G401.6 (cell line): ENCODE measurements at regions not wholly inside any gene's neighbourhood (a gene's known extent, or its start where the extent isn't known, plus 50 kb on each side); places are given as distances from the start of the nearest gene placed in this dataset.
A peak's percentile ranks its signal among the peaks of the same experiment; 100 is the strongest.

Experiments
- FAIRE-seq: peaks from 2 replicates; lab custom pipeline; 2012; peaks lifted over from hg19 to GRCh38; lab: Jason Lieb, UNC

GRCh38 chr7:18414885-18415284 lies 80.7 kb upstream of the HDAC9 start:
- FAIRE-seq = no peak

GRCh38 chr7:18416988-18417387 lies 78.6 kb upstream of the HDAC9 start:
- FAIRE-seq = peak; percentile 60

GRCh38 chr7:18419456-18419855 lies 76.1 kb upstream of the HDAC9 start:
- FAIRE-seq = no peak

- FAIRE-seq = no peak
Measured at GRCh38 chr7:18420108-18420507, 75.4 kb upstream of the HDAC9 start.

GRCh38 chr7:18420748-18421147 lies 74.8 kb upstream of the HDAC9 start:
- FAIRE-seq = no peak

GRCh38 chr7:18421297-18422002 lies 74.1 kb upstream of the HDAC9 start:
- FAIRE-seq = no peak

- FAIRE-seq = no peak
Measured at GRCh38 chr7:18425227-18425626, 70.3 kb upstream of the HDAC9 start.

GRCh38 chr7:18425838-18426445 lies 69.6 kb upstream of the HDAC9 start:
- peak; percentile 30 for FAIRE-seq

- FAIRE-seq = peak; percentile 70
Measured at GRCh38 chr7:18426564-18427226, 68.9 kb upstream of the HDAC9 start.

- no peak for FAIRE-seq
Measured at GRCh38 chr7:18429547-18429946, 66.0 kb upstream of the HDAC9 start.

- no peak for FAIRE-seq
Measured at GRCh38 chr7:18430810-18431209, 64.7 kb upstream of the HDAC9 start.

GRCh38 chr7:18434171-18434570 lies 61.4 kb upstream of the HDAC9 start:
- FAIRE-seq = no peak

GRCh38 chr7:18437101-18437500 lies 58.4 kb upstream of the HDAC9 start:
- no peak for FAIRE-seq

- no peak for FAIRE-seq
Measured at GRCh38 chr7:18440934-18441333, 54.6 kb upstream of the HDAC9 start.

GRCh38 chr7:18444826-18445225 lies 50.7 kb upstream of the HDAC9 start:
- no peak for FAIRE-seq

GRCh38 chr7:18445483-18445882 lies 50.1 kb upstream of the HDAC9 start:
- no peak for FAIRE-seq
